ENCODE measurements at regions not wholly inside any gene's neighbourhood (a gene's known extent, or its start where the extent isn't known, plus 50 kb on each side); places are given as distances from the start of the nearest gene placed in this dataset.
"Not testable (repeated sequence)": the region's sequence is repeated elsewhere in the genome, so short reads cannot be mapped to it uniquely, and the experiment has no call there.

- H3K4me3 ChIP-seq (ENCODE audit: control insufficient read depth, low read depth, low read length) = no peak overlapping the region
- TF ChIP-seq CTCF (conservative IDR thresholded peaks at IDR 0.05; ENCODE audit: control insufficient read depth, insufficient read depth, low read depth, low read length) = no peak
- DNase-seq (ENCODE audit: low read depth) = no peak
These were observed 185.4 kb downstream of the BCAS1 start for GRCh38 chr20:53884859-53885541.

GRCh38 chr20:53883098-53883911, 187.1 kb downstream of the BCAS1 start:
- peak; percentile 93 for DNase-seq (ENCODE audit: low read depth)
- TF ChIP-seq CTCF (conservative IDR thresholded peaks at IDR 0.05; ENCODE audit: control insufficient read depth, insufficient read depth, low read depth, low read length) = no peak
- H3K4me3 ChIP-seq (ENCODE audit: control insufficient read depth, low read depth, low read length) = no peak overlapping the region

DNA sequence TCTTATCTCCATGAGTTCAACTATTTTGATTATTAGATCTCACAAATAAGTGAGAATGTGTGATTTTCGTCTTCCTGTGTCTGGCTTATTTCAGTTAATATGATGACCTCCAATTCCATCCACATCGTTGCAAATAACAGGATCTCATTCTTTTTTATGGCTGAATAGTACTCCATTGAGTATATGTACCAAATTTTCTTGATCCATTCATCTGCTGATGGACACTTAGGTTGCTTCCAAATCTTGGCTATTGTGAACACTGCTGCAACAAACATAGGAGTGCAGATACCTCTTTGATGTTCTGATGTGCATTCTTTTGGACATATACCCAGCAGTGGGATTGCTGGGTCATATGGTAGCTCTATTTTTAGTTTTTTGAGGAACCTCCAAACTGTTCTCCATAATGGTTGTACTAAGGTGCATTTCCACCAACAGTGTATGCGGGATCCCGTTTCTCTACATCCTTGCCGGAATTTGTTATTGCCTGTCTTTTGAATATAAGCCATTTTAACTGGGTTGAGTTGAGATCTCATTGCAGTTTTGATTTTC, 187.9 kb downstream of the BCAS1 start:
- not testable (repeated sequence) for DNase-seq (ENCODE audit: low read depth); H3K4me3 ChIP-seq (ENCODE audit: control insufficient read depth, low read depth, low read length)

- DNase-seq (ENCODE audit: low read depth) = no peak
- no peak for TF ChIP-seq CTCF (conservative IDR thresholded peaks at IDR 0.05; ENCODE audit: control insufficient read depth, insufficient read depth, low read depth, low read length)
- H3K4me3 ChIP-seq (ENCODE audit: control insufficient read depth, low read depth, low read length) = no peak overlapping the region
These were observed 189.0 kb downstream of the BCAS1 start for GRCh38 chr20:53881362-53881761.

DNA sequence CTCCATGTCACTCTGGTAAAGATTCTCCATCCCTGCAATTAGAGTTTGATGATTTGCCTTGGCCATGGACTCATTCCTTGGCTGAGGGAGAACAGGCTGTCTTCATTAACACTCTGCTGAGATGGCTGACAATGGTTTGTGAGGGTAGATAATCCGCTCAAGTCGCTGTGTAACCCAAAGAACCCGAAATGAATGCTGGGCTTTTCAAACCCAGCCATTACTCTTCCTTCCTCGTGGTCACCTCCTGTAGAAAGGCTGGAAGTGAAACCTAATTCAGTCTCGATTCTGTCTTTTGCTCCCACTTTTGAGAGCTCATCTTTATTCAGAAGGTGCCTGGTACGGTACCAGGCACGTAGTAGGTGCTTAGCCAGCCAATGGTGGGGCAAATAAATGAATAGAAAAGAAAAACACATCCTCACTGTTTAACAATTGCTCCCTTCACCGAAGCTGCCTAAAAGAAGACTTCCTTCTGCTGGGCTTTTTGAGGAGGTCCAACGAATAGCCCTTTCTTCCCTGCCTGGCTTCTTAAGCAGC, 190.2 kb downstream of the BCAS1 start:
- no peak overlapping the region for H3K4me3 ChIP-seq (ENCODE audit: control insufficient read depth, low read depth, low read length)
- TF ChIP-seq CTCF (conservative IDR thresholded peaks at IDR 0.05; ENCODE audit: control insufficient read depth, insufficient read depth, low read depth, low read length) = no peak
- DNase-seq (ENCODE audit: low read depth) = no peak

GRCh38 chr20:53879048-53879684, 191.2 kb downstream of the BCAS1 start:
- no peak overlapping the region for H3K4me3 ChIP-seq (ENCODE audit: control insufficient read depth, low read depth, low read length)
- no peak for TF ChIP-seq CTCF (conservative IDR thresholded peaks at IDR 0.05; ENCODE audit: control insufficient read depth, insufficient read depth, low read depth, low read length)
- DNase-seq (ENCODE audit: low read depth) = no peak

Measured in fibroblast of mammary gland (primary cell).